ENCODE measurements at regions not wholly inside any gene's neighbourhood (a gene's known extent, or its start where the extent isn't known, plus 50 kb on each side); places are given as distances from the start of the nearest gene placed in this dataset.

DNA sequence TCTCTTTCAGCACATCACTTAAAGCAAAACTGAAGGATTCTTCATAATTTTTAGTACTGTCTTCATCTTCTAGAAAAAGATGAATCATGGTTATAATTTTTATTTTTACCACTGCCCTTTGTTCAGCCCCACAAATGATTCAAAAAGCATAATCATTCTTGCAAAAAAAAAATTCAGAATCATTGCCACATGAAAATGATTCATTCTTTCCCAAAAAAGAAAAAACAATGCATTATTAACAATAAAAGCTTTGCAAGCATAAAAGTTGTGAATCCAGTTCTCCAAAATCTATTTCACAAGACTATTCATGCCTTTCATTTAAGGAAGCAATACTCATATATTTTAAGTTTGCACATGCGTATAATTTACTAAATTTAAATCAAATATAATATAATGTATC is 204.8 kb downstream of the RBM43 start:
- ChIA-PET CTCF (no interaction called here), RAD21 (ENCODE audit: low non-redundant PET in 1 of 2, low total read pairs in 2 of 2, uncharacterized antibody in 2 of 2, unreplicated experiment in 2 of 2) (no interaction called here), POLR2A (no interaction called here)
- ATAC-seq (no peak), DNase-seq (ENCODE audit: low read depth, low spot score) (no peak)
- no peaks in the 10 kb centered on the region for H3K27me3 ChIP-seq (ENCODE audit: insufficient read depth, low read length)
- no peak overlapping the region for H3K9ac ChIP-seq (ENCODE audit: low read length)
- H3K36me3 ChIP-seq (ENCODE audit: control insufficient read depth in 1 of 2, insufficient read depth in 2 of 2, low read length in 2 of 2): no peaks in the 10 kb centered on the region
- intact Hi-C loops (cut with micrococcal nuclease): no loop called here
- H3K4me1 ChIP-seq (ENCODE audit: control insufficient read depth in 1 of 2, insufficient read depth in 2 of 2, low read length in 2 of 2): no peaks in the 10 kb centered on the region
- H3K79me2 ChIP-seq (ENCODE audit: insufficient read depth, low read length): no peaks in the 10 kb centered on the region
- TF ChIP-seq, protein P1, sequence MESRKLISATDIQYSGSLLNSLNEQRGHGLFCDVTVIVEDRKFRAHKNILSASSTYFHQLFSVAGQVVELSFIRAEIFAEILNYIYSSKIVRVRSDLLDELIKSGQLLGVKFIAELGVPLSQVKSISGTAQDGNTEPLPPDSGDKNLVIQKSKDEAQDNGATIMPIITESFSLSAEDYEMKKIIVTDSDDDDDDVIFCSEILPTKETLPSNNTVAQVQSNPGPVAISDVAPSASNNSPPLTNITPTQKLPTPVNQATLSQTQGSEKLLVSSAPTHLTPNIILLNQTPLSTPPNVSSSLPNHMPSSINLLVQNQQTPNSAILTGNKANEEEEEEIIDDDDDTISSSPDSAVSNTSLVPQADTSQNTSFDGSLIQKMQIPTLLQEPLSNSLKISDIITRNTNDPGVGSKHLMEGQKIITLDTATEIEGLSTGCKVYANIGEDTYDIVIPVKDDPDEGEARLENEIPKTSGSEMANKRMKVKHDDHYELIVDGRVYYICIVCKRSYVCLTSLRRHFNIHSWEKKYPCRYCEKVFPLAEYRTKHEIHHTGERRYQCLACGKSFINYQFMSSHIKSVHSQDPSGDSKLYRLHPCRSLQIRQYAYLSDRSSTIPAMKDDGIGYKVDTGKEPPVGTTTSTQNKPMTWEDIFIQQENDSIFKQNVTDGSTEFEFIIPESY (IDR thresholded peaks at IDR 0.05; ENCODE audit: extremely low read depth, insufficient replicate concordance, low read length): no peak
- no peak for TF ChIP-seq SP1 (IDR thresholded peaks at IDR 0.05; ENCODE audit: low read depth)
- TF ChIP-seq, protein P2, sequence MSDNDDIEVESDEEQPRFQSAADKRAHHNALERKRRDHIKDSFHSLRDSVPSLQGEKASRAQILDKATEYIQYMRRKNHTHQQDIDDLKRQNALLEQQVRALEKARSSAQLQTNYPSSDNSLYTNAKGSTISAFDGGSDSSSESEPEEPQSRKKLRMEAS (IDR thresholded peaks at IDR 0.05): no peak
- no peak for TF ChIP-seq TCF7L2 (IDR thresholded peaks at IDR 0.05; ENCODE audit: borderline replicate concordance, extremely low read depth, insufficient read depth, insufficient read length)
- TF ChIP-seq ZFX (IDR thresholded peaks at IDR 0.05): no peak
- TF ChIP-seq SIN3A (IDR thresholded peaks at IDR 0.05; ENCODE audit: low read depth): no peak
- no peak for TF ChIP-seq CBX3 (IDR thresholded peaks at IDR 0.05; ENCODE audit: low read depth)
- no peak for TF ChIP-seq SRF (IDR thresholded peaks at IDR 0.05; ENCODE audit: low read depth)
- no peak for TF ChIP-seq EZH2 (IDR thresholded peaks at IDR 0.05)
- no peak for TF ChIP-seq JUND (IDR thresholded peaks at IDR 0.05)
- no peak for TF ChIP-seq RAD21 (IDR thresholded peaks at IDR 0.05; ENCODE audit: low read depth)
- no peak for TF ChIP-seq POLR2AphosphoS5 (IDR thresholded peaks at IDR 0.05; ENCODE audit: low read depth, low read length)
- TF ChIP-seq YY1 (IDR thresholded peaks at IDR 0.05; ENCODE audit: extremely low read depth, insufficient replicate concordance, low read depth, low read length): no peak
- H3K4me2 ChIP-seq (ENCODE audit: low read length): no peak overlapping the region
- no peaks in the 10 kb centered on the region for H3K9me2 ChIP-seq (ENCODE audit: insufficient read depth)
- H3K27ac ChIP-seq (ENCODE audit: low read depth, low read length): no peak overlapping the region
- H2AFZ ChIP-seq (ENCODE audit: low read depth, low read length, poor library complexity, severe bottlenecking): no peak overlapping the region
- H3K9me3 ChIP-seq (ENCODE audit: control insufficient read depth in 1 of 2, insufficient read depth in 1 of 2, low read depth in 1 of 2, low read length in 2 of 2): no peaks in the 10 kb centered on the region
- BruUV-seq (replicated peaks): no TSS peak
- no peaks in the 10 kb centered on the region for H4K20me1 ChIP-seq (ENCODE audit: insufficient read depth)
- H3K4me3 ChIP-seq (replicated peaks in 1 of 2; ENCODE audit: low read depth in 1 of 2, low read length in 2 of 2): no peak overlapping the region
